VCaP (cell line): ENCODE measurements at regions not wholly inside any gene's neighbourhood (a gene's known extent, or its start where the extent isn't known, plus 50 kb on each side); places are given as distances from the start of the nearest gene placed in this dataset.

Experiments
- H3K27ac ChIP-seq: fragments of 450-650 bp; 2 replicates; pipeline ENCODE4 v1.5.1; 2017
- CTCF ChIP-seq: fragments of 450-650 bp; conservative IDR thresholded peaks from 2 replicates; pipeline ENCODE4 v1.5.1; 2017; ENCODE audit warnings: mild to moderate bottlenecking, moderate library complexity

GRCh38 chr2:181376999-181377398 is 80.2 kb upstream of the ITGA4 start:
- H3K27ac ChIP-seq = no peak overlapping the region
- no peak for TF ChIP-seq CTCF

DNA sequence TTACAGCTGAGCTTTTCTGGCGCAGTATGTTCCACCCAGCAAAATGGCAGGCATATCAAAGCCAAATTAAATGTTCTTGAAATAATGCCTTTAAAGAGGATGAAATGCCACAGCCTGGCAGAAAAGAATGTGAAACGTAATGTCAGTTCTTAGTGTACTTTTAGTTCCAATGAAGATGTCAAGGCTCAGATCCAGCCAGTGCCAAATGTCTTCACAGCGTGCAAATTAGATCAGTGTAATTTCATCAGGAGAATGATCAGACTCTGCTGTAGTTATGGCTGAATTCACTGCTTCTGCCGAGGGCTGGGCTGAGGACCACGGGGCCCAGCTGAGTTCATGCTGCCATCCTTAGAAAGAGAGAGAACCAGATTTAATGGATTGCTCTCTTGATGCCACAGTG is 78.7 kb upstream of the ITGA4 start:
- TF ChIP-seq CTCF = no peak
- H3K27ac ChIP-seq = no peak overlapping the region

DNA sequence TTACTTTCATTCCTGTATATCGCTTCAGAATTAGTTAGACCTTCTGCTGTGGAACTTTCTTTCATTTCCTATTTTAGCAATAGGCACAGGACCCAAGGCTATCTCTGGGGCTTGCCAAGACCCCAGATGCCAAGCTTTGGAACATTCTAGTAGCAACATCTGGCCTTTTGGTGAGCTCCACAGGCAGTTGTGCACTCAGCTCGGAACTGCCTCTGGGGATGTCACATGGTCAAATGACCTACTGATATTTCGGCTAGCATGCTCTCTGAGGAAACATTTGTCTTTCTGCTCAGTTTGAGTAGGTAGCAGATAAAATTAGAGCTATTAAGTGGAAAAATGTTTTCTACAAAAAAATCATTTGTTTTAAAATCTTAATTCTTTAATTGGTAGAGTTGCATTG is 76.6 kb upstream of the ITGA4 start:
- no peak for TF ChIP-seq CTCF
- no peak overlapping the region for H3K27ac ChIP-seq

- no peak overlapping the region for H3K27ac ChIP-seq
- no peak for TF ChIP-seq CTCF
These were observed 72.3 kb upstream of the ITGA4 start for GRCh38 chr2:181384923-181385322.

DNA sequence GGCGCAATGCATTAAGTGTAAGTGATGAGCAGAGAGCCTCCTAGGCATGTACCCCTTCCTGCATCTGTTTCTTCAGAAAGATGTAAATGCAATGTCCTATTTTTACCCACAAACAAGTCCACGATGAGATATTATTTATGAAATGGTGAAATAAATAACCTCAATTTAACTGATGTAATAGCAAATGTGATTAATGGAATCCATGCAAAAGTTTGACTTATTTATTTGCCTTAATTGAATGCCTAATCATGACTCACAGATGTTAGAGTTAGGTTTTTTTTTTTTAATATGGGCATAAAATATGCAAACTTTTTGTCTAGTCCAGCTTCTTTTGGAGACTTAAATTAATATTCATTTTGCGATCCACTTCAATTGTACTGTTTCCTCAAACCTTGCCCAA is 67.7 kb upstream of the ITGA4 start:
- H3K27ac ChIP-seq = no peak overlapping the region
- TF ChIP-seq CTCF = no peak

GRCh38 chr2:181393472-181393871 is 63.7 kb upstream of the ITGA4 start:
- no peak overlapping the region for H3K27ac ChIP-seq
- TF ChIP-seq CTCF = no peak

DNA sequence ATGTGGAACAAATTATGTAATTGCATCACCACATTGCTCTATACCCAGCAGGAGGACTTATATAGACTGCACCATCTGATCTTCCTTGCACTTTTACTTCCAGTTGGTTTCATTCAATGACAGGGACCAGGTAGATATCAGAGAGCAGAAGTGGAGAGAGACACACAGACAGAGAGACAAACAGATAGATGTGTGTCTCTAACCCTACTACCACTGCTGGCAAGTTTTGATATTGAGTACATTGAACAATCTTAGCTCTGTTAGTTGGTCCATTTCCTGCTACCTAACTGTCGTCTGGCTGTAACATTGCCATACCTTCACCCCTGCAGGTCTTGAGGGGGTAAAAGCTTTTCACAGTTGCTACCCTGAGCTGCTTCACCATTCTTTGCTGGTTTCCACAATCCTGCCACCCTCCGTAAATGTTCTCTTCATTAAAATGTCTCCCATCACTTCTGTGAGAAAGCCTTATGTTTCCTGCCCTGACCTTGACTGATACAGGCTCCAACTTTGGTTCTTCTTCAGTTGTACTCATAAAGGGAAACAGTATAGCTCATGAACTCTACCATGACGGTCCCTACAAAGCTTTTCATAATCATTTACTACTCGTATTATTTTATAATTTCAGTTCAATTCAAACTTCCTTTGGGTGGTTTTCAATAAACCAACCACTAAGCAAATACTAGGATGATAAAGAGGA is 62.3 kb upstream of the ITGA4 start:
- no peak for TF ChIP-seq CTCF
- no peak overlapping the region for H3K27ac ChIP-seq
